ENCODE measurements at regions not wholly inside any gene's neighbourhood (a gene's known extent, or its start where the extent isn't known, plus 50 kb on each side); places are given as distances from the start of the nearest gene placed in this dataset.

DNA sequence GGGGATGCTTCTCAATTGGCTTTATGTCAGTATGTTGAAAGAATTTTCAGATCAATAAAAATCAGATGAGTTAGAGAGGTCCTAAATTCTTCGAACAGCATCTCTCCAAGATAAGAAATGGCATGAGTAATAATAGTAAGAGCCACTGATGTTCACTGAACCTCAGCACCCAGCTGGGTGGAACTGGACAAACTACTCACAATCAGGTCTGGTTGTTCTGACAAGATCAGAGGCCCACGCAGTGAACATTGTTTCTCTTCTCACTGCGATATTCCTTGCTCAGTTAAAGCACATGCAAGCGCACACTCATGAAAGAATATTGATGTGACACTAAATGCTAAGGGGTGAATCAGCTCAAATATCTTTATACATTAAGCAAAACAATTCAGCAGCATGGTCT, 351.0 kb upstream of the AMELY start:
- Histone ChIP-seq H3K4me1 (ENCODE audit: control insufficient read depth in 2 of 2, insufficient read depth in 2 of 2, low read length in 2 of 2) (no peaks in the 10 kb centered on the region), H3K4me3 (ENCODE audit: low read length) (no peak overlapping the region), H3K27me3 (ENCODE audit: control insufficient read depth in 2 of 2, insufficient read depth in 2 of 2, low read length in 2 of 2) (no peaks in the 10 kb centered on the region), H3K36me3 (ENCODE audit: control insufficient read depth in 2 of 3, insufficient read depth in 3 of 3, low read length in 3 of 3) (no peaks in the 10 kb centered on the region), H3K27ac (ENCODE audit: low read depth, low read length) (no peak overlapping the region), H3K9me3 (ENCODE audit: control insufficient read depth in 2 of 3, low read length in 3 of 3) (no peaks in the 10 kb centered on the region)
- peaks cover 0 to 13% (median 0%) of the 10 kb centered on the region in 7 donors for H3K4me1 Mint-ChIP-seq
- intact Hi-C loops (cut with micrococcal nuclease): no loop called here
- H3K27ac Mint-ChIP-seq: peak overlapping the region in 1 of 9 donors; percentile 18
- no peak overlapping the region for H3K4me3 Mint-ChIP-seq
- H3K9me3 Mint-ChIP-seq: peaks cover 0 to 6% (median 0%) of the 10 kb centered on the region in 11 donors
- DNase-seq (no peak), ATAC-seq (no peak)
- POLR2A ChIA-PET: no interaction called here
- H3K27me3 Mint-ChIP-seq: peaks cover 0 to 2% (median 0%) of the 10 kb centered on the region in 5 donors
- peaks cover 0 to 5% (median 0%) of the 10 kb centered on the region in 5 donors for H3K36me3 Mint-ChIP-seq
- CTCF ChIA-PET: no interaction called here

- Mint-ChIP-seq H3K27me3 (peaks cover 0 to 2% (median 0%) of the 10 kb centered on the region in 5 donors), H3K9me3 (peaks cover 0 to 14% (median 0%) of the 10 kb centered on the region in 11 donors), H3K27ac (no peak overlapping the region), H3K4me1 (peaks cover 0 to 14% (median 0%) of the 10 kb centered on the region in 7 donors), H3K36me3 (peaks cover 0 to 13% (median 0%) of the 10 kb centered on the region in 5 donors), H3K4me3 (no peak overlapping the region)
- no peaks in the 10 kb centered on the region for H3K4me1 ChIP-seq (ENCODE audit: control insufficient read depth in 2 of 2, insufficient read depth in 2 of 2, low read length in 2 of 2)
- no peaks in the 10 kb centered on the region for H3K36me3 ChIP-seq (ENCODE audit: control insufficient read depth in 2 of 3, insufficient read depth in 3 of 3, low read length in 3 of 3)
- H3K4me3 ChIP-seq (ENCODE audit: low read length): no peak overlapping the region
- no peak overlapping the region for H3K27ac ChIP-seq (ENCODE audit: low read depth, low read length)
- ChIA-PET POLR2A (no interaction called here), CTCF (no interaction called here)
- intact Hi-C loops (cut with micrococcal nuclease): no loop called here
- no peaks in the 10 kb centered on the region for H3K27me3 ChIP-seq (ENCODE audit: control insufficient read depth in 2 of 2, insufficient read depth in 2 of 2, low read length in 2 of 2)
- ATAC-seq (no peak), DNase-seq (no peak)
- H3K9me3 ChIP-seq (ENCODE audit: control insufficient read depth in 2 of 3, low read length in 3 of 3): no peaks in the 10 kb centered on the region
Observed at GRCh38 chrY:7261254-7261653, 349.7 kb upstream of the AMELY start.

- no peaks in the 10 kb centered on the region for H3K27me3 ChIP-seq (ENCODE audit: control insufficient read depth in 2 of 2, insufficient read depth in 2 of 2, low read length in 2 of 2)
- Mint-ChIP-seq H3K27ac (peak overlapping the region in 5 of 9 donors; percentile 74 to 98 (median 90)), H3K4me1 (peaks cover 0 to 42% (median 14%) of the 10 kb centered on the region in 7 donors), H3K27me3 (no peaks in the 10 kb centered on the region), H3K36me3 (peaks cover 0 to 27% (median 0%) of the 10 kb centered on the region in 5 donors), H3K9me3 (peaks cover 0 to 11% (median 0%) of the 10 kb centered on the region in 11 donors), H3K4me3 (peak overlapping the region in 5 of 10 donors; percentile 40 to 67 (median 60))
- no peak overlapping the region for H3K27ac ChIP-seq (ENCODE audit: low read depth, low read length)
- ATAC-seq (peak; percentile 98), DNase-seq (peak in 4 of 9 donors; percentile 8 to 71 (median 42))
- no peaks in the 10 kb centered on the region for H3K9me3 ChIP-seq (ENCODE audit: control insufficient read depth in 2 of 3, low read length in 3 of 3)
- H3K4me1 ChIP-seq (ENCODE audit: control insufficient read depth in 2 of 2, insufficient read depth in 2 of 2, low read length in 2 of 2): peaks cover 12 to 23% of the 10 kb centered on the region in 2 donors
- no peaks in the 10 kb centered on the region for H3K36me3 ChIP-seq (ENCODE audit: control insufficient read depth in 2 of 3, insufficient read depth in 3 of 3, low read length in 3 of 3)
- ChIA-PET CTCF (no interaction called here), POLR2A (interaction anchor here (0.9 kb wide), 1 partner anchor 33 kb away, joined by 12 read pairs; no protein-coding TSS in a partner anchor)
- intact Hi-C loops (cut with micrococcal nuclease): loop anchor here (1.0 kb wide), 1 partner anchor 33 kb away; no protein-coding TSS in a partner anchor
- no peak overlapping the region for H3K4me3 ChIP-seq (ENCODE audit: low read length)
Observed at GRCh38 chrY:7240101-7240500, 328.5 kb upstream of the AMELY start.

GRCh38 chrY:7211971-7212370, 300.4 kb upstream of the AMELY start:
- Mint-ChIP-seq H3K27me3 (no peaks in the 10 kb centered on the region), H3K9me3 (no peaks in the 10 kb centered on the region), H3K4me1 (peaks cover 0 to 2% (median 0%) of the 10 kb centered on the region in 7 donors), H3K4me3 (no peak overlapping the region), H3K27ac (no peak overlapping the region), H3K36me3 (no peaks in the 10 kb centered on the region)
- H3K4me1 ChIP-seq (ENCODE audit: control insufficient read depth in 2 of 2, insufficient read depth in 2 of 2, low read length in 2 of 2): no peaks in the 10 kb centered on the region
- H3K36me3 ChIP-seq (ENCODE audit: control insufficient read depth in 2 of 3, insufficient read depth in 3 of 3, low read length in 3 of 3): no peaks in the 10 kb centered on the region
- ATAC-seq: no peak
- no peak overlapping the region for H3K4me3 ChIP-seq (ENCODE audit: low read length)
- no peaks in the 10 kb centered on the region for H3K27me3 ChIP-seq (ENCODE audit: control insufficient read depth in 2 of 2, insufficient read depth in 2 of 2, low read length in 2 of 2)
- H3K27ac ChIP-seq (ENCODE audit: low read depth, low read length): no peak overlapping the region
- intact Hi-C loops (cut with micrococcal nuclease): no loop called here
- CTCF ChIA-PET: no interaction called here
- DNase-seq: no peak
- no peaks in the 10 kb centered on the region for H3K9me3 ChIP-seq (ENCODE audit: control insufficient read depth in 2 of 3, low read length in 3 of 3)
- POLR2A ChIA-PET: no interaction called here

DNA sequence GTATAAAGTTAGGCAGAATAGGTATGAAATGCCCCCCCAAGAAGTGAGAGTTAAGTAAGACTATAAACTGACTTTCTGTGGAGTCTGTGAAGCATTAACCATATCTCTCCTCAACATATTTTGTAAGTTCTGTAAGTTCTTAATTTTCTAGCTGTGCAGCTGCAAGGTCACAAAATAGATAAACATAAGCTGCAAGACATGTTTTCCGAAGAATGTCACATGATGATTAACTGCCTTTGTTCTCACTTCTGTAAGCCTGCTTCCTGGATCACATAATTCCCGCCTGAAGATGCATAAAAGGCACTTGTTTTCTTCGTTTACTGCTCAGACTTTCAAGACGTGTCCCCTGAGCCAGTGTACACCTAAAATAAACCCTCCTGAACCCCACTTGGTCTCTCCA, 292.9 kb upstream of the AMELY start:
- no peaks in the 10 kb centered on the region for H3K36me3 Mint-ChIP-seq
- Histone ChIP-seq H3K9me3 (ENCODE audit: control insufficient read depth in 2 of 3, low read length in 3 of 3) (no peaks in the 10 kb centered on the region), H3K36me3 (ENCODE audit: control insufficient read depth in 2 of 3, insufficient read depth in 3 of 3, low read length in 3 of 3) (no peaks in the 10 kb centered on the region), H3K4me1 (ENCODE audit: control insufficient read depth in 2 of 2, insufficient read depth in 2 of 2, low read length in 2 of 2) (no peaks in the 10 kb centered on the region), H3K27ac (ENCODE audit: low read depth, low read length) (no peak overlapping the region), H3K4me3 (ENCODE audit: low read length) (no peak overlapping the region), H3K27me3 (ENCODE audit: control insufficient read depth in 2 of 2, insufficient read depth in 2 of 2, low read length in 2 of 2) (no peaks in the 10 kb centered on the region)
- peaks cover 0 to 9% (median 0%) of the 10 kb centered on the region in 7 donors for H3K4me1 Mint-ChIP-seq
- ChIA-PET POLR2A (no interaction called here), CTCF (interaction anchor here (0.6 kb wide), 1 partner anchor 157 kb away, joined by 3 read pairs; no protein-coding TSS in a partner anchor)
- no peak overlapping the region for H3K27ac Mint-ChIP-seq
- ATAC-seq: no peak
- intact Hi-C loops (cut with micrococcal nuclease): no loop called here
- H3K27me3 Mint-ChIP-seq: peaks cover 0 to 2% (median 0%) of the 10 kb centered on the region in 5 donors
- H3K9me3 Mint-ChIP-seq: peaks cover 0 to 4% (median 0%) of the 10 kb centered on the region in 11 donors
- H3K4me3 Mint-ChIP-seq: no peak overlapping the region
- DNase-seq: no peak

DNA sequence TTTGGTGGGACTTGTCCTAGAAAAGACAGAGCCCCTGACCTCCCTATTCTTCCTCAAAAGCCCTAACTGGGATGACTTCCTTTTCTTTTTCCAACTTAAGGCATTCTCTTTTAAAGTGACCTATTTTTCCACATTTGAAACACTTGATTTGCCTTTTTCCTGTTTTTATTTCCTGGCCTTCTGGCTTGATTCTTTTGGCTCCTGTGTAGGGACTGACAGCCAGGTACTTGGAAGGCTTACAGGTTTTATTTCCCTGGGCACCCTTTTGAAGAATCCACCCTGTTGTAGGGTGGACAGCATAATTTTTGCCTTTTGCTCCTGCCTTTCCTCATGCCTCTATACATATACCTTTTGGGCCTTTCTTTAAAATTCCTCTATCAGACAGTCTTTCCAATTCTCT, 271.0 kb upstream of the AMELY start:
- H3K4me1 ChIP-seq (ENCODE audit: control insufficient read depth in 2 of 2, insufficient read depth in 2 of 2, low read length in 2 of 2): no peaks in the 10 kb centered on the region
- Mint-ChIP-seq H3K27ac (no peak overlapping the region), H3K4me3 (no peak overlapping the region), H3K4me1 (no peaks in the 10 kb centered on the region), H3K27me3 (no peaks in the 10 kb centered on the region), H3K36me3 (peaks cover 0 to 3% (median 0%) of the 10 kb centered on the region in 5 donors), H3K9me3 (peaks cover 0 to 26% (median 0%) of the 10 kb centered on the region in 11 donors)
- no peak overlapping the region for H3K4me3 ChIP-seq (ENCODE audit: low read length)
- H3K9me3 ChIP-seq (ENCODE audit: control insufficient read depth in 2 of 3, low read length in 3 of 3): no peaks in the 10 kb centered on the region
- H3K27ac ChIP-seq (ENCODE audit: low read depth, low read length): no peak overlapping the region
- intact Hi-C loops (cut with micrococcal nuclease): no loop called here
- ChIA-PET CTCF (no interaction called here), POLR2A (no interaction called here)
- ATAC-seq (no peak), DNase-seq (no peak)
- no peaks in the 10 kb centered on the region for H3K36me3 ChIP-seq (ENCODE audit: control insufficient read depth in 2 of 3, insufficient read depth in 3 of 3, low read length in 3 of 3)
- no peaks in the 10 kb centered on the region for H3K27me3 ChIP-seq (ENCODE audit: control insufficient read depth in 2 of 2, insufficient read depth in 2 of 2, low read length in 2 of 2)

DNA sequence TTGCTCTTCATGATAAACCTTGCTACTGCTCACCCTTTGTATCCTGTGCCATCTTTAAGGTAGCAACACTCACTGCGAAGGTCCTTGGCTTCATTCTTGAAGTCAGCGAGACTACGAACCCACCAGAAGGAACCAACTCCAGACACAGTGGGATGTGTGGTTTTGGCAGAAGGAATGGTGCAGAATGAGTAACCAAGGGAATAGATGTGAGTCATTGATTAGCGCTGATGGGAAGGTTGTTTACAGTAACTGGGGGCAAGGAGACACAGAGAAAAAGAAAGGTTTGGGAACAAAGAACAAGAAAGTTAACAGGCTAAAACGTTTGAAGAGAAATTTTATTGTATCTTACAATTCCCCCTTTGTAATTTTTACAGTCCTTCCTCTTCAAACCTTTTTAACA, 266.1 kb upstream of the AMELY start:
- ATAC-seq (no peak), DNase-seq (no peak)
- no peaks in the 10 kb centered on the region for H3K27me3 Mint-ChIP-seq
- Histone ChIP-seq H3K4me1 (ENCODE audit: control insufficient read depth in 2 of 2, insufficient read depth in 2 of 2, low read length in 2 of 2) (no peaks in the 10 kb centered on the region), H3K36me3 (ENCODE audit: control insufficient read depth in 2 of 3, insufficient read depth in 3 of 3, low read length in 3 of 3) (no peaks in the 10 kb centered on the region), H3K4me3 (ENCODE audit: low read length) (no peak overlapping the region), H3K27me3 (ENCODE audit: control insufficient read depth in 2 of 2, insufficient read depth in 2 of 2, low read length in 2 of 2) (no peaks in the 10 kb centered on the region), H3K9me3 (ENCODE audit: control insufficient read depth in 2 of 3, low read length in 3 of 3) (no peaks in the 10 kb centered on the region), H3K27ac (ENCODE audit: low read depth, low read length) (no peak overlapping the region)
- H3K9me3 Mint-ChIP-seq: peaks cover 0 to 5% (median 0%) of the 10 kb centered on the region in 11 donors
- intact Hi-C loops (cut with micrococcal nuclease): no loop called here
- no peaks in the 10 kb centered on the region for H3K36me3 Mint-ChIP-seq
- H3K4me3 Mint-ChIP-seq: no peak overlapping the region
- H3K4me1 Mint-ChIP-seq: peaks cover 0 to 4% (median 0%) of the 10 kb centered on the region in 7 donors
- POLR2A ChIA-PET: no interaction called here
- no peak overlapping the region for H3K27ac Mint-ChIP-seq
- CTCF ChIA-PET: no interaction called here
